GM03348 (cell line): ENCODE measurements at regions not wholly inside any gene's neighbourhood (a gene's known extent, or its start where the extent isn't known, plus 50 kb on each side); places are given as distances from the start of the nearest gene placed in this dataset.
"Not testable (repeated sequence)": the region's sequence is repeated elsewhere in the genome, so short reads cannot be mapped to it uniquely, and the experiment has no call there.

Experiments
- DNase-seq: peaks from one replicate; pipeline ENCODE4 v3.0.0; 2012; ENCODE audit warnings: low spot score

DNA sequence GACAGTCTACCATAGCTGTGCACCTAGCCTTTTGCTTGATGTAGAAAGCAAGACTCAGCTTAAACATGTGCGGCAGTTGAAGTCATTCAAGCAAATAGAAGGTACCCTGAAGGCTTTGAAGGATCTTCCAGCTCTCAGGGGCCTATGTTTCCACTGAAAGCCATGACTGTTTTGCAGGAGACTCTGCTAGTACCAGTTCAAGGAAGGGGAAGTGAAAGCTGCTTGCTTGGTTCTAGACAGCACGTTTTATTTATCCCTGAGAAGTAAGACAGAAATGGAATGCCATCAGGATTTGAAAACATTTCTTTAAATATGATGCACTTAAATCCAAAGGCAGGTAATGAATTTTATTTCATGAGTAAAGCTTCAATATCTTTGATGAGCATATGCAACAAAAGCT lies 311.4 kb downstream of the PDCD6IP start:
- no peak for DNase-seq

DNA sequence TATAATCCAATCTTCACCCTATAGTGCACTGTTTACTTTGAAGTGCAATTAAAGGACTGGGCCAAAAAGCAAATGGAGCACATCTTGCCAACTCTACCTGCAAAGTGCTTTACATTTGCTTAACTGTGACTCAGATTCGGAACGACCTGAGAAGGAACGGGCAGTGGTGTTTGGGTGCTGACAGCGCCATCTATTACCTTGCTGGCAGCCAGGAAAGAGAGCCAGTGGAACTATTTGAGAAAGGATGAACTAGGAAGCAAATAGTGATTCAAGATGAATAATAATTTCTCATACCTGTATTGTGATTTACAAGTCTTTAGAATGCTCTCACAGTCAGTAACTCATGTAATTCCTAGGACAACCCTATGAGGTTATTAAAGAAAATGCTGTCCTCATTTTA lies 312.9 kb downstream of the PDCD6IP start:
- DNase-seq = no peak

DNA sequence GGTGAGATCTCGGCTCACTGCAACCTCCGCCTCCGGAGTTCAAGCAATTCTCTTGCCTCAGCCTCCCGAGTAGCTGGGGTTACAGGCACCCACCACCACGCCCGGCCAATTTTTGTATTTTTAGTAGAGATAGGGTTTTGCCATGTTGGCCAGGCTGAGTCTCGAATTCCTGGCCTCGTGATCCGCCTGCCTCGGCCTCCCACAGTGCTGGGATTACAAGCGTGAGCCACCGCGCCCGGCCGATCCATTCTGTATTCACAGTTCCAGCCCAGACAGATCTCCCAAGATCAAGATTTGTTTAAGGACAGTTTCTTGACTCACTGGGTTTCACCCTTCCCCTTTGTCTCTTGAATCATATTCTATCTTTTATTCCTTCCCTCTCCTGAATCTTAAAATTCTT lies 313.8 kb downstream of the PDCD6IP start:
- not testable (repeated sequence) for DNase-seq

DNA sequence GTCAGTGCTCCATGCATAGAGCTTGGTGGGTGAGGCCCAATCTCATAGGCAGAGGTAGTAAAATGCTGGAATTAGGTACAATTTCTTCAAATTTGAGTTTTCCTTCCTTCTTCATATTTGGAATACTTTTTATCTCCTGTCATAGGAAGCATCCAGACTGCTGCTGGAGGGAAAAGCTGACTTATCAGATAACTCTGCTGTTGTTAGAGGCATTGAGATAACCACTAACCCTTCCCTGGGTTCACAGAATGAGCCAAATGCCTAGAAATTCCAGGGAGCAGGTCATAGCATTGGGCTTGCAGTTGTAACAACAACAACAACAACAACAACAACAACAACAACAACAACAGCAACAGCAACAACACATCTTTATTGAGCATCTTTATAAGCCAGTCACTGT lies 332.7 kb downstream of the PDCD6IP start:
- no peak for DNase-seq

DNA sequence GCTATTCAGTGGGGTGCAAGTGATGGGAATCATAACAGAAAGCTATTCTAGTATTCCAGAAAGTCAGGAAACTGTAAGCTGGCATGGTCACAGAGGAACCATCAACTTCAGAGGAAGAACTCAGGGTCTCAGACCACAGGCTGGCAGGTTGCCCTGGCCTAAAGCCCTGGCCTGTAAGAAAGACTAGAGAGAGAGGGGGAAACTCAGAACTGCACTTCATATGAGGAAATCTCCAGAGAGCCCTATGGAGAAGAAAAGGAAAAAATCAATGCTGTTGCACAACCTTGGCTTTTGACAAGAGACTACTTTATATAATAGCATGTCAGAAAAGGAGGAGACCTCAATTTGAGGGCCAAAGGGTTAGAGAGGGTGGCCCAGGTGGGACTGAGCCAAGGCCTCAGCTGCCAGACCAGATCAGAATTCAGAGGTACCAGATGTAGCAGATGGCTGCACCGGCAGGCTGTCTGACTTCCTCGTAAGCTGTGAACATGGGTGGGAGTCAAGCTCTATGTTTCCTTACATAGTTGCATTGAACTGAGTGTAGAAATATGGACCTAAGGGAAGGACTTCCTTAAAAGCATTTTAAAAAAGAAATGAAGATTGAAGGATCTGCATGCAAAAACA lies 333.8 kb downstream of the PDCD6IP start:
- no peak for DNase-seq

DNA sequence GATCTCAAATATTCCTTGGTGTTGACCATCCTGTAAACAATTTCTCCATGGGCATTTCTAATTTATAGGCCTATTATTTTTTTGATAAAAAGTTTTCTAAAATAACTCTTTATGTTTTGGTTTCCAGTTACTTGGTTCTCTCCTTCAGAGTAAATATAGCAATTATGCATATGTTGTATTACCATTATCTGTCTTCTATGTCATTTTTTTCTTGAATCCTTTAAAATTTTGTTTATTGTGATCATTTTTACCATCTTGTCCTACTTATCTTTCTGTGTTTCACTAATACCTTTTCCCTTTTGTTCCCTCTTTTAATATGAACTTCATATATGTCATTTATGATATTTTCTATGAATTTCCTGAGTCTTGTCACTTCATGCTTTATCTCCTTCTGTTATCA lies 341.1 kb downstream of the PDCD6IP start:
- no peak for DNase-seq

DNA sequence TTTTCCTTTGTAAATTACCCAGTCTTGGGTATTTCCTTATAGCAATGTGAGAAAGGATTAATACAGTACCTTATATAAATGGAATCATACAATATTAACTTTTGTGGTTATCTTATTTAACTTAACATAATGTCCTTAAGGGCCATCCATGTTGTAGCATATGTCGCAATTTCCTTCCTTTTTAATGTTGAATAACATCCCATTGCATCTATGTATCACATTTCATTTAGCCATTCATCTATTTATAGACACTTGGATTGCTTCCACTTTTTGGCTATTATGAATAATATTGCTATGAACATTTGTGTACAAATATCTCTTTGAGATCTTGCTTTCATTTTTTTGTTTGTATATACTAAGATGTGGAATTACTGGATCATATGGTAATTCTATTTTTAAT lies 342.2 kb downstream of the PDCD6IP start:
- no peak for DNase-seq

DNA sequence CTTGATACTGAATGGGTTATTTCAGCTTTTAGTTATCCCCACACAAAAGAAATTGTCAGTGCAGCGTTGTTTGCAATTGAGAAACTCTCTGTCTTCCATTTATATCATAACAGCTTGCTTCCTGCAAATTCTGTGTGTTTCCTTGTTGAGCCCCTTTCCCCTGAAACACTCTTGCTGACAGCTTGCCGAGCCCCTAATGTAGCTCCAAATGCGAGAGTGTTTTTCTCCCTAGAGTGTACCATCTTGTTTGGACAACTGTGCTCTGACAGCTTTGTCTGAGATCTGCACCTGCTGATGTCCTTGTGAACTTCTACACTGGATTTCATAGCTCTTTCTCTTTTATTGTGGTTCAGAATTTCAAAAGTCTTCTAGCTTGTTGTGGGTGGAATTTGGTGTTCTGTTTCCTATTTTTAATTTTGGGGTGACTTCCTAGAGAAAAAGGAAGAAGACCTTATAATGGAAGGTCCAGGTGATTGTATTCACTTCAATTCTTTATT lies 343.5 kb downstream of the PDCD6IP start:
- no peak for DNase-seq

DNA sequence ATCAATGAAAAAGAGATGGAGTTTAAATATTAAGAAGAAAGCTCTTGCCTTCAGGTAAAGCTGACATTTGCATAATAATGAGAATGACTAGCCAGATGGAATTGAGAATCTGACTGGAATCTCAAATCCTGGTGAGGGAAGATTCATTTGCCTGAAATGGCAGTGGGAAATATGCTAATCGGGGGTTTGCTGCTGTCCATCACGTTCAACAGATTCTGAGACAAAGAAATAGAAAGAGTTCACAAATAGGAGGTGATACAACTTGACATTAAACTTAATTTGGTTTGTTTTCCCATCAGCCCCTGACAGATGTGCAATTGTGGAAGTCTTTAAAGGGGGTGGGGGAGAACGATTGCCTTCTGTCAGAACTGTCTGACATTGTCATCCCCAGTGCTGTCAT lies 347.4 kb downstream of the PDCD6IP start:
- no peak for DNase-seq

DNA sequence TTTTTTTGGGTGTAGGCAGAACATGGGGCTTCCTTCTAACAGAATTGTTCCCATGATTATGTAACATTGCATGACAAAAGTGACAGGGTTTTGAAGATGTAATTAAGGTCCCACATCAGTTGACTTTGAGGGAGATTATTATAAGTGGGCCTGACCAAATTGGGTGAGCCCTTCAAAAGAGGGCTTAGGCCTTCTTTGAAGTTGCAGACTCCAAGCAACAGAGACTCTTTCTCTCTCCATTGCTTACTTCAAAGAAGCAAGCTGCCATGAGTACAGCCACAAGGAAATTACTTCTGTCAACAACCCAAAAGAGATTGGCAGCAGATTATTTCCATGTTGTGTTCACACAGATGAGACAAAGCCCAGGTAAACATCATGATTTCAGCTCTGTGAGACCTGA lies 348.2 kb downstream of the PDCD6IP start:
- no peak for DNase-seq

DNA sequence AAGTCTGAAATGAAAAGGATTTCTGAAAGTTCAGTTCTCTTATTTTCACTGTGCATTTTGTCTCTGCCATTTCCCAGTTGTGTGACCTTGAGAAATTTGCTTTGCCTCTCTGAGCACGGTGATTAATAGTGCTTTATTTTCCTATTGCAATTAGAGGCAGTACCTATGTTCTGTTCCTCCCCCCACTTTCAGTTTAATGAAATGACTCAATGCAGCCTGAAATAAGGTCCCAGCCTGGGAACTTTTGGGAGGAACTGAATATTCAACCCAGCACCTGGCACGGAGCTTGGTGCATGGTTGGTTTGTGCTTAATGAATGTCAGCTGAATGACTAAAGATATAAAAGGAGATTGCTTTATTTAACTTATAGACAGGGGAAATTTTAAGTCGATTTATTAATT lies 352.6 kb downstream of the PDCD6IP start:
- no peak for DNase-seq

DNA sequence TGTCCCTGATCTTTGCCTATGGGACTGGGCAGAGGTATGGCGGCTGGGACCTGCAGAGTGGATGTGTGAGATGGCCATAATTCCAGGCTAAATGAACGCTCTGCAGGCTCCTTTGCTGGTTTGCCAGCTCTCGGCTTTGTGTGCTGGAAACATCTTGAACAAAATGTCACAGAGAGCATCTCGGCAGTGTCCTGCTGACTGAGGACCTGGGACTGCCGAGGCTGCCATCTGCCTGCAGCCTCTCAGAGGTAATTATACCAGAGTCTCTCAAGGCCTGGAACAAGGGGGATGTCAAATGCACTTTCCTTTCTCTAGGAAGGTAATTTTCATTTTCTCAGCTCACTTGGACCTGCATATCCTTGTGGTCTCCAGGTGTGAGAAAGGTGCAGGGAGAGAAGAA lies 354.2 kb downstream of the PDCD6IP start:
- DNase-seq = no peak

DNA sequence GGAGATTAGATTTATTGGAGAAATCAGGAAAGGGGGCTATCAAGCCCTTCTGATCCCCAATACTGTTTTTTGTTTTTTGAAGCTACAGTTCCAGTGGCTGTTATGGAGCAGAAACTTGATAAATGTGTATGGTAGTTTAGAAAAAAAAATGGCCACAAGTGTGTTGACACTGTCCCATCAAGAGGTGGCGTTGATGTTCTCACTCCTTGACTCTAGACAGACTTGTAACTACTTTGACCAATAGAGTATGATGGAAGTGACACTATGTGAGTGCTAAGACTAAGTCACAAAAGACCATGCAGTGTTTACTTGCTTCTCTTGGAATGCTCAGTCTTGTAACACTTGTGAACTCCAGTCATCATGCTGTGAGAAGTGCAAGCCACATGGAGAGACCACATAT lies 356.7 kb downstream of the PDCD6IP start:
- DNase-seq = no peak

DNA sequence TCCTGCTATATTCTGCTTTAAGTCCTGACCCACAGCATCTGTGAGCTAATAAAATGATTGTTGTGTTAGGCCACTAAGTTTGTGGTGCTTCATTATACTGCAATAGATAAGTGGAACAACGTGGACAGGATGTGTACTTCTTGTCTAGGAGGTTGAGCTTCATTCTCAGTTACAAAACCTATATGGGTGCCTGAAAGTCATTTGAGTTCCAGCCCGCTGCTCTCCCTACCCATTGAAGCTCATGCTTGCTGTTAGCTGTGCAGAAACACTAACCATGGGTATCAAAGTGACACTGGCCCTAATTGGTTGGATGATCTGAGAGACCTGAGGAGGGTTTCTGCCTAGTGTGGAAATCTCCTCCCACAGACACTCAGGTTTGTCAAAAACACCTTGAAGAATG lies 357.2 kb downstream of the PDCD6IP start:
- no peak for DNase-seq

DNA sequence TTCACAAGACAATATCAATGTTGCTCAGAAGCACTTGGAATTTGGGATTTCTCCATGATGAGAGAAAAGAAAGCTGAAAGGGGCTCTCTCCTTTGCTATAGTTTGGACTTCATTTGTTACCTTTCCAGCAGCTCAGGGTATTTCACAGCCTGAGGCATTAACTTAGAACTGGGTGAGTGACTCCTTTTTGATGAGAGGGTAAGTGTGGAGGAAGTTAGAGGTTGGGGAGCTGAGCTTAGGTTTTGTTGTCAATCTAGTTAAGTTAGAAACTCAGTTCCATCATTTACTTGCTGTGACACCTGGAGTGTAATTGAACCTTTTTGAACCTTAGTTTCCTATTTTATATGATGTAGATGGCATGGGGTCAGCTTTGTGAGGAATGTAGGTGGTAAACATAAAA lies 359.1 kb downstream of the PDCD6IP start:
- DNase-seq = no peak

DNA sequence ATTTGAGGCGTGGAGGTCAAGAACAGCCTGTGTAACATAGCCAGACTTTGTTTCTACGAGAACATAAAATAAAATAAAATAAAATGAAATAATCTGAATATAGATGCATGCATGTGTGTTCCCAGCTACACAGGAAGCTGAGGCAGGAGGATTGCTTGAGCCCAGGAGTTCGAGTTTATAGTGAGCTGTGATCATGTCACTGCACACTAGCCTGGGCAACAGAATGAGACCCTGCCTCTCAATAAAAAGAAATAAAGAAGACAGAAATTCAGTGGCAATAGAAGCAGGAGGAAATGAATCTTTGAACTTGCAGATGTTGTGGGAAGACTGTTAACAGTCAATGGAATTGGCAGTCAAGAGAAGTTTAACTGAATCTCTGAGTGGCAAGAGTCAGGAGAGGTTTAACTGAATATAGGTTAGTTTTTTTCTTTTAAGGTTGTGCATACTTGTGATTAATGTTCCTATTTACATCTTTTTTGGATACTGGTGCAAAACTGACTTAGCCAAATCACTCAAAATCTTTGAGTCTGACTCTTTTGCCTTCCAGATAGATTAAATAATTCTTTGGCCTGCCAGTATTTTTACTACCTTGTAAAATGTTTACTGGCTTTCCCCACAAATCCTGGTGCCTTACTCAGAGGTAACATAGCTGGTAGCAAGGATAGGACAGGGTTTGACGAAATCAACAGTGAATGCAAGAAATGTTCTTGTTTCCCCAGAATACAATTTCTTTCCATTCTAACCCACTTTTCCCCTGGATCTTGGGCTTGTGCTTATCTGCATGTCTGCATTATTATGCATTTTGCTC lies 361.4 kb downstream of the PDCD6IP start:
- DNase-seq = no peak

DNA sequence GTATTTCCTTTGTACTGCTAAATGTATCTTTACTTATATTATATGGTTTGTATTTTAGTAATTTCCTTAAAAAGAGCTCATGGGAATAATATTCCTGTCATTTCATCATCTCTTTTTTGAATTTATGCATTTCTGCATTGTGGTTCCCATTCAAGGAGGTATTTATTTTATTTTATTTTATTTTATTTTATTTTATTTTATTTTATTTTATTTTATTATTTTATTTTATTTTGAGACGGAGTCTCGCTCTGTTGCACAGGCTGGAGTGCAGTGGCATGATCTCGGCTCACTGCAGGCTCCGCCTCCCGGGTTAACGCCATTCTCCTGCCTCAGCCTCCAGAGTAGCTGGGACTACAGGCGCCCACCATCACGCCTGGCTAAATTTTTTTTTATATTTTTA lies 371.2 kb downstream of the PDCD6IP start:
- DNase-seq = not testable (repeated sequence)

DNA sequence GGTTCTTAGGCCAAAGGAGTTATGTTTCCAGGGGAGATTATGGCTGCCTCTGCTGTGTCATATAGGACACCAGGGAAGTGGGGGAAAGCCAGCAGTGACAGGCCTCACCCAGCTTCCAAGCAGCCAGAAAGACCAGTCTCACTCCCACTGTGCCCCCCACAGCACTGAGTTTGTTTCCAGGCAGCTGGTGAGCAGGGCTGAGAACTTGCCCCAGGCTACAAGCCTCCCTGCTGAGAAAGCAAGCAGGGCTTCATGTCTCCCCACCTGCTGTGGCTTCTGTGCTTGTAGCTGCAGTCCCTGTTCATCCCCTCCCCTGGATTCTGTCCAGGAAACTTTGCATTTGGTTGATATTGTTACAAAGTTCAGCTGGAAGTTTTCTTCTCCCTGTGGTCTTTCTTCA lies 376.3 kb downstream of the PDCD6IP start:
- DNase-seq = no peak

DNA sequence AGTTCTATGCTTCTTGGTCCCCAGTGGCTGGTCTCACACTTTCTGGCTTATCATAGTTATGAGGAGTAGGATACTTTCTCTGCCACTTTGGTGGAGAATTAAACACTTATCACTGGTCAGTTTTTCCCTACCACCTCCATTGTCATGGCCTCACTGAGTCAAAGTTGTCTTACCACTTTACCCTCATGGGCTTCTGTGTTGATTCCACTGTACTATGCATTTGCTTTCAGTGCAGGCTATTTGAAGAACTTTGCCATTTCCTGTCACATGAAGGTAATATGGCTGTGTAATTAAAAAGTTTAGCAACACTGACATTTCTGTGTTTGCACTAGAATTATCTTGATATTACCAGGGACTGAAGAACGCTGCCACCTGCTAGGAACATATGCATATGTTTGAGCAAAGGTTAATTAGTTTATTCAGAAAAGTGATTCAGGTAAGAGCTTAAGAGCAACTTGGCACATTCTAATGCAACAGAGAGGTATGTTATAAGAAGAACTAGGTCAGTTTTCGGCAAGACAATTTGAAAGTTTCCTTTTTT lies 377.3 kb downstream of the PDCD6IP start:
- no peak for DNase-seq

DNA sequence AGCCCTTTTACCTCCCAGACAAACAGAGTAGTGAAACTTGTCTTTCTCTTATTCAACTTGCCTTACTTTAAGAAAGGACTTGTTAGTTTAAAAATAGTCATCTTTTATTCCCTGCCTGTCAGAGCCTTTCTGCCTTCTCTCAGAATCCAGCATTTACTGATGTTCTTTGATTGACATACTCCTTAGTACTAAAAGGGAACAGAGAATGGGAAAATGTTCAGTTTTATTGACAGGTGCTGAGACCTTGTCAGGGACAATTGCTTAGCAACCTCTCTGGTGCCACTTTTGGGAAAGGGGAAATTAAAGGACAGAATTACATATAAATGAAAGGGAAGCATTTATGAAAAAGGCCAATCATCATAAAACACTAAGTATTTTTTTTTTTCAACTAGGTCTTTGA lies 378.3 kb downstream of the PDCD6IP start:
- no peak for DNase-seq

DNA sequence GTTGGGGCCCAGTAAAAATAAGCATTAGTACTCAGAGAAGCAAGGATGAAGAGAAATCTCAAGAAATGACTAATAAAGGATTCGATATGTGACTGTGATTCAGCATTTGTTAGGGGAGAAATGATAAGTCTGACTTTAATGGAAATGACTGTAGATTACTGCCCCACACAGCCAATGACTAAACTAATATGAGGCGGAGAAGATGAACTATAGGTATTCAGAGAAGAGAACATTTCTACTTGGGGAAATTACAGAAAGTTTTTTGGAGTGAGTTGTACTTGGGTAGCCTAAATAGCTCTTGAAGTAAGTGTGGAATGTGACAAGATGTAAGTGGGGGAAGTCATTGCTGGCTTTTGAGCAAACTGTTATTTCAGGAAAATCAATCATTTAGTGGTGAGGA lies 380.0 kb downstream of the PDCD6IP start:
- DNase-seq = no peak

DNA sequence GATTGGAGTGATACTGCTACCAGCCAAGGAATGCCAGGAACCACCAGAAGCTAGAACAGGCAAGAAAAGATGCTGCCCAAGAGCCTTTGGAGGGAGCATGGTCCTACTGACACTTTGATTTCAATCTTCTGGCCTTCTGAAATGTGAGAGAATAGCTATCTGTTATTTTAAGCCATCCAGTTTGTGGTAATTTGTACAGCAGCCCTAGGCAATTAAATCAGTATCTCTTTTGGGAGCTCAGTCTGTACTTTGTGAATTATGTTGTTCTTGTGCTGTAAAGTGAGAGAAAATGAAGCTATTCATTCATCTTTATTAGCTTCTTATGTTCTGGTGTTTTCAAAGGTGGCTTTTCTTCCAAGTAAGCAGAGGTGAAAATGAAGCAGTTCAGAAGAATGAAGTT lies 381.3 kb downstream of the PDCD6IP start:
- DNase-seq = no peak

DNA sequence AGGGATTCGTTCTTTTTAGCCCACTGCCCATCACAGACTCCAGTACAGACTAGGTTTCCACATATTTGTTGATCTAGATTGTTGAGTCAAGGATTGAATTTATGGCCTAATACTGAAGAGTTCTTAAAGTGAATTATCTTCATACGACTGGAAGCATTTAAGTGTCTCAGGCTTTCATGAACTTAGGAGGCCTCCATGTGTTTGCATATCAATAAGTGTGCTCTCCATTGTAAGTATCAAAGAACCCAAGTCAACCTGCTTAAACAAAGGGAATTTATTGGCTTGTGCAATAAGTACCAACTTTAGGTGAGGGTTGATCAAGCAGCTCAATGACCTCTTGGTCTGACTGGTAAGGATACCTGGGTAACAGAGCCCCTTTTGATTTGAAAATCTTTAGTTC lies 382.1 kb downstream of the PDCD6IP start:
- no peak for DNase-seq

DNA sequence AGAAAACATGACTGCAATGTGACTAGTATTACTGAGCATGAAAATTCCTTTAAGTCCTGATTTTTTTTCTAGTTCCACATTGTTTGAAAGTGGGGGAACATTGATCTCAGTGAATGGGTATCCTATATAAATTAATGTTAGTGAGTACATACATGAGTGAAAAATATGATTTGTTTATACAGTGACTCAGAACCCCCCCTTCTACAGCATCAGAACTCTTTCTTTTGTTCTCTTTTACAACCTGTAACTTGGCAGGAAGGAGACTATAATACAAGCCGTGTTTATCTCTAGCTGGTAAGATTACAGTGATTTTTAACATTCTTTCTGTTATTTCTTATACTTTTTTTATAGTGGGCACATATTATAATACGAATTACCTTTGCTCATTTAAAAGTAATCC lies 384.7 kb downstream of the PDCD6IP start:
- no peak for DNase-seq
